ENCODE measurements at regions not wholly inside any gene's neighbourhood (a gene's known extent, or its start where the extent isn't known, plus 50 kb on each side); places are given as distances from the start of the nearest gene placed in this dataset.

DNA sequence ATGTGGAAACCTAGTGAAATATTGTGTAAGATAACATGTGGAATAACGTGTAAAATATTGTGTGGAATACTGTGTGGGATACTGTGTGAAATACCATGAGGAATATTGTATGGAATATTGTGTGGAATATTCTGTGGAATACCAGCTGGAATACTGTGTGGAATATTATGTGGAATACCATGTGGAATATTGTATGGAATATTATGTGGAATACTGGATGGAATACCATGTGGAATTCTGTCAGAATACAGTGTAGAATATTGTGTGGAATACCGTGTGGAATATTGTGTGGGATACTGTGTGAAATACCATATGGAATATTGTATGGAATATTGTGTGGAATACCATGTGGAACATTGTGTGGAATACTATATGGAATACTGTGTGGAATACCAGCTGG, 134.6 kb upstream of the CHST15 start:
- DNase-seq (ENCODE audit: low spot score in 2 of 2): no peak
- Histone ChIP-seq H3K27me3 (no peaks in the 10 kb centered on the region), H3K36me3 (no peaks in the 10 kb centered on the region), H3K27ac (no peak overlapping the region), H3K4me3 (no peak overlapping the region), H3K4me1 (peaks cover 3% of the 10 kb centered on the region), H3K9me3 (no peaks in the 10 kb centered on the region)
- WGBS: 79% methylated on average over 2 of the region's 2 CpGs
- no peak for TF ChIP-seq POLR2AphosphoS5 (IDR thresholded peaks at IDR 0.05)
- no peak for TF ChIP-seq EP300 (IDR thresholded peaks at IDR 0.05)
- TF ChIP-seq, protein P1, sequence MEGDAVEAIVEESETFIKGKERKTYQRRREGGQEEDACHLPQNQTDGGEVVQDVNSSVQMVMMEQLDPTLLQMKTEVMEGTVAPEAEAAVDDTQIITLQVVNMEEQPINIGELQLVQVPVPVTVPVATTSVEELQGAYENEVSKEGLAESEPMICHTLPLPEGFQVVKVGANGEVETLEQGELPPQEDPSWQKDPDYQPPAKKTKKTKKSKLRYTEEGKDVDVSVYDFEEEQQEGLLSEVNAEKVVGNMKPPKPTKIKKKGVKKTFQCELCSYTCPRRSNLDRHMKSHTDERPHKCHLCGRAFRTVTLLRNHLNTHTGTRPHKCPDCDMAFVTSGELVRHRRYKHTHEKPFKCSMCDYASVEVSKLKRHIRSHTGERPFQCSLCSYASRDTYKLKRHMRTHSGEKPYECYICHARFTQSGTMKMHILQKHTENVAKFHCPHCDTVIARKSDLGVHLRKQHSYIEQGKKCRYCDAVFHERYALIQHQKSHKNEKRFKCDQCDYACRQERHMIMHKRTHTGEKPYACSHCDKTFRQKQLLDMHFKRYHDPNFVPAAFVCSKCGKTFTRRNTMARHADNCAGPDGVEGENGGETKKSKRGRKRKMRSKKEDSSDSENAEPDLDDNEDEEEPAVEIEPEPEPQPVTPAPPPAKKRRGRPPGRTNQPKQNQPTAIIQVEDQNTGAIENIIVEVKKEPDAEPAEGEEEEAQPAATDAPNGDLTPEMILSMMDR (IDR thresholded peaks at IDR 0.05): no peak
- no peak for TF ChIP-seq POLR2A (IDR thresholded peaks at IDR 0.05)

DNA sequence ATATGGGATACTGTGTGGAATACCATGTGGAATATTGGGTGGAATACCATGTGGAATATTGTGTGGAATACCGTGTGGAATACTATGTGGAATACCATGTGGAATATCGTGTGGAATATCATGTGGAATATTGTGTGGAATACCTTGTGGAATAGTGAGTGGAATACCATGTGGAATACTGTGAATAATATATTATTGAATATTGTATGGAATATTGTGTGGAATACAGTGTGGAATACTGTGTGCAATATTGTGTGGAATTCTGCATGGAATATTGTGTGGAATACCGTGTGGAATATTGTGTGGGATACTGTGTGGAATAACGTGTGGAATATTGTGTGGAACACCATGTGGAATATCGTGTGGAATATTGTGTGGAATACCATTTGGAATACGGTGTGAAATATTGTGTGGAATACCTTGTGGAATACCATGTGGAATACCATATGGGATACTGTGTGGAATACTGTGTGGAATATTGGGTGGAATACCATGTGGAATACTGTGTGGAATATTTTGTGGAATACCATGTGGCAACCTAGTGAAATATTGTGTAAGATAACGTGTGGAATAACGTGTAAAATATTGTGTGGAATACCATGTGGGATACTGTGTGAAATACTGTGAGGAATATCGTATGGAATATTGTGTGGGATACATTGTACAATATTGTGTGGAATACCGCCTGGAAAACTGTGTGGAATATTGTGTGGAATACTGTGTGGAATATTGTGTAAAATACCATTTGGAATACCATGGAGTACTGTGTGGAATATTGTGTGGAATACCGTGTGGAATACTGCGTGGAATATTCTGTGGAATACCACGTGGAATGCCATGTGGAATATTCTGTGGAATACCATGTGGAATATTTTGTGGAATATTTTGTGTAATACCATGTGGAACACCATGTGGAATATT, 133.9 kb upstream of the CHST15 start:
- 76% methylated on average over 13 of the region's 13 CpGs for WGBS
- TF ChIP-seq, protein P1 (IDR thresholded peaks at IDR 0.05): no peak
- TF ChIP-seq POLR2AphosphoS5 (IDR thresholded peaks at IDR 0.05) (no peak), EP300 (IDR thresholded peaks at IDR 0.05) (no peak), POLR2A (IDR thresholded peaks at IDR 0.05) (no peak)
- peaks cover 10% of the 10 kb centered on the region for H3K4me1 ChIP-seq

DNA sequence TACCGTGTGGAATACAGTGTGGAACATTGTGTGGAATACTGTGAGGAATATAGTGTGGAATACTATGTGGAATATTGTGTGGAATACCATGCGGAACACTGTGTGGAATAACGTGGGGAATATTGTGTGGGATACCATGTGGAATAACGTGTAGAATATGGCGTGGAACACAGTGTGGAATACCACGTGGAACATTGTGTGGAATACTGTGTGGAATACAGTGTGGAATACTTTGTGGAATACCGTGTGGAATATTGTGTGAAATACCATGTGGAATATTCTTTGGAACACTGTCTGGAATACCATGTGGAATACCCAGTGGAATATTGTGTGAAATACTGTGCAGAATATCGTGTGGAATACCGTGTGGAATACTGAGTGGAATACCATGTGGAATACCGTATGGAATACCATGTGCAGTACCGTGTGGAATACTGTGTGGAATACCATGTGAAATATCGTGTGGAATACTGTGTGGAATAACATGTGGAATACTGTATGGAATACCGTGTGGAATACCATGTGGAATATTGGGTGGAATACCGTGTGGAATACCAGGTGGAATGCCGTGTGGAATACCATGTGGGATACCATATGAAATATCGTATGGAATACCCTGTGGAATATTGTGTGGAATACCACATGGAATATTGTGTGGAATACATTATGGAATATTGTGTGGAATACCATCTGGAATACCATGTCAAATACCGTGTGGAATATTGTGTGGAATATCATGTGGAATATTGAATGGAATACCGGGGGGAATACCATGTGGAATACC, 133.1 kb upstream of the CHST15 start:
- no peak for TF ChIP-seq POLR2AphosphoS5 (IDR thresholded peaks at IDR 0.05)
- no peak for TF ChIP-seq EP300 (IDR thresholded peaks at IDR 0.05)
- H3K27me3 ChIP-seq: peaks cover 3% of the 10 kb centered on the region
- H3K27ac ChIP-seq: no peak overlapping the region
- peaks cover 15% of the 10 kb centered on the region for H3K4me1 ChIP-seq
- H3K36me3 ChIP-seq: no peaks in the 10 kb centered on the region
- DNase-seq (ENCODE audit: low spot score in 2 of 2): no peak
- H3K4me3 ChIP-seq: no peak overlapping the region
- 89% methylated on average over 18 of the region's 18 CpGs for WGBS
- no peaks in the 10 kb centered on the region for H3K9me3 ChIP-seq

More for the DNA sequence above, 133.9 kb upstream of the CHST15 start:
- H3K36me3 ChIP-seq: no peaks in the 10 kb centered on the region
- no peak for DNase-seq (ENCODE audit: low spot score in 2 of 2)
- no peaks in the 10 kb centered on the region for H3K9me3 ChIP-seq
- peaks cover 1% of the 10 kb centered on the region for H3K27me3 ChIP-seq
- H3K27ac ChIP-seq: no peak overlapping the region
- H3K4me3 ChIP-seq: no peak overlapping the region

GRCh38 chr10:124225467-124226270, 132.3 kb upstream of the CHST15 start:
- no peaks in the 10 kb centered on the region for H3K9me3 ChIP-seq
- no peak overlapping the region for H3K4me3 ChIP-seq
- peaks cover 3% of the 10 kb centered on the region for H3K27me3 ChIP-seq
- peak in 1 of 2 donors; percentile 38 for DNase-seq (ENCODE audit: low spot score in 2 of 2)
- TF ChIP-seq POLR2AphosphoS5 (IDR thresholded peaks at IDR 0.05) (no peak), EP300 (IDR thresholded peaks at IDR 0.05) (no peak), POLR2A (IDR thresholded peaks at IDR 0.05) (no peak)
- TF ChIP-seq, protein P1 (IDR thresholded peaks at IDR 0.05): no peak
- WGBS: 94% methylated on average over 13 of the region's 15 CpGs
- no peak overlapping the region for H3K27ac ChIP-seq
- H3K4me1 ChIP-seq: peaks cover 19% of the 10 kb centered on the region
- H3K36me3 ChIP-seq: no peaks in the 10 kb centered on the region

- no peaks in the 10 kb centered on the region for H3K36me3 ChIP-seq
- no peak for DNase-seq (ENCODE audit: low spot score in 2 of 2)
- no peaks in the 10 kb centered on the region for H3K9me3 ChIP-seq
- H3K4me1 ChIP-seq: peaks cover 21% of the 10 kb centered on the region
- H3K27me3 ChIP-seq: peaks cover 3% of the 10 kb centered on the region
- TF ChIP-seq EP300 (IDR thresholded peaks at IDR 0.05) (no peak), POLR2A (IDR thresholded peaks at IDR 0.05) (no peak), POLR2AphosphoS5 (IDR thresholded peaks at IDR 0.05) (no peak)
- TF ChIP-seq, protein P1 (IDR thresholded peaks at IDR 0.05): no peak
- WGBS: 70% methylated on average over 6 of the region's 6 CpGs
- no peak overlapping the region for H3K27ac ChIP-seq
- no peak overlapping the region for H3K4me3 ChIP-seq
These were observed 131.7 kb upstream of the CHST15 start for GRCh38 chr10:124225029-124225466.

Measured in suprapubic skin (tissue), 4 donors.